Breast epithelium (tissue), 3 donors: ENCODE measurements at regions not wholly inside any gene's neighbourhood (a gene's known extent, or its start where the extent isn't known, plus 50 kb on each side); places are given as distances from the start of the nearest gene placed in this dataset.

Source experiments
- CTCF ChIP-seq, 3 donors: fragments of 450-650 bp; IDR thresholded peaks; one replicate each; pipeline ENCODE4 v1.5.1; 2016 to 2017; ENCODE audit warnings: antibody characterized with exemption in 3 of 3, mild to moderate bottlenecking in 3 of 3, moderate library complexity in 3 of 3
- POLR2A ChIP-seq: fragments of 450-650 bp; IDR thresholded peaks from one replicate; pipeline ENCODE4 v1.6.1; 2016; ENCODE audit warnings: antibody characterized with exemption, mild to moderate bottlenecking, moderate library complexity
- POLR2AphosphoS5 ChIP-seq, 3 donors: sonication (generic); formaldehyde crosslinking; IDR thresholded peaks; one replicate each; pipeline ENCODE4 v1.6.1; 2017; ENCODE audit warnings: antibody characterized with exemption in 3 of 3

GRCh38 chr5:2514484-2514883, 237.0 kb downstream of the IRX2 start:
- TF ChIP-seq CTCF (IDR thresholded peaks at IDR 0.05) (no peak), POLR2A (no peak), POLR2AphosphoS5 (IDR thresholded peaks at IDR 0.05) (no peak)
